ENCODE measurements at regions not wholly inside any gene's neighbourhood (a gene's known extent, or its start where the extent isn't known, plus 50 kb on each side); places are given as distances from the start of the nearest gene placed in this dataset.

DNA sequence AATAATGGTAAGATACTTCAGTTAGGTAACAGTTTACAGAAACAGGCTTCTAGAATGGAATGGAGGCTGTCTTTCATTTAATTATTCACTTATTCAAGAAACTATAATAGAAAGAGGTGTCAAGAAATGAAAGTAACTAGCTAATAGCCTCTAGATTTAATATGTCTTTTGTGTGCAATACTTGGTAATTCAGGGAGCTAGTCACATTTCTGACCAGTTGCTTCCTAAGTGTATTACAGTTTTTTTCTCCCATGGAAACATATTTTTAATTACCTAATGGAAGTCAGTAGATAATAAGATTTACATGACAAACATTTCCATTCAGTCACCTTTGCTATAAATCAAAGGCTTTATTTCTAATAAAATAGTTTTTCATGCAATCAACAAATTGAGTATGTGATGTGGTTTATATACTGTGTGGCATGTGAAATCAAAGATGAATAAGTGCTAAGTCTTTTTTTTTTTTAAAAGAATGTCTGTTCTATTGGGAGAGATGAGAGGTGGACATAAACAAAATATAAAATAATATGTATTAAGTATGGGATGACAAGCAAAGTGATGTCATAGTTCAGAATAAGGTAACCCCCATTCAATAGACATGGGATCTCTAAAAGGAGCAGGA lies 985.7 kb downstream of the SQOR start:
- Histone ChIP-seq H3K4me3 (ENCODE audit: low read length) (no peak overlapping the region), H3K9ac (ENCODE audit: extremely low read depth, low read length, poor library complexity, severe bottlenecking) (no peak overlapping the region), H3K9me3 (ENCODE audit: control insufficient read depth, low read length) (peaks cover 12% of the 10 kb centered on the region), H3K36me3 (ENCODE audit: control insufficient read depth, insufficient read depth, low read length) (no peaks in the 10 kb centered on the region), H3K4me1 (ENCODE audit: control insufficient read depth, insufficient read depth, low read length) (no peaks in the 10 kb centered on the region), H3K27ac (ENCODE audit: low read depth, low read length) (no peak overlapping the region), H3K27me3 (ENCODE audit: control insufficient read depth, insufficient read depth, low read length, poor library complexity, severe bottlenecking) (no peaks in the 10 kb centered on the region)
- Mint-ChIP-seq H3K27ac (no peak overlapping the region), H3K27me3 (ENCODE audit: insufficient read depth) (no peaks in the 10 kb centered on the region), H3K9me3 (peaks cover 13% of the 10 kb centered on the region), H3K36me3 (ENCODE audit: low read depth) (peaks cover under 1% of the 10 kb centered on the region), H3K4me1 (no peaks in the 10 kb centered on the region), H3K4me3 (no peak overlapping the region)
- no peak for DNase-seq
- TF ChIP-seq, protein P1, sequence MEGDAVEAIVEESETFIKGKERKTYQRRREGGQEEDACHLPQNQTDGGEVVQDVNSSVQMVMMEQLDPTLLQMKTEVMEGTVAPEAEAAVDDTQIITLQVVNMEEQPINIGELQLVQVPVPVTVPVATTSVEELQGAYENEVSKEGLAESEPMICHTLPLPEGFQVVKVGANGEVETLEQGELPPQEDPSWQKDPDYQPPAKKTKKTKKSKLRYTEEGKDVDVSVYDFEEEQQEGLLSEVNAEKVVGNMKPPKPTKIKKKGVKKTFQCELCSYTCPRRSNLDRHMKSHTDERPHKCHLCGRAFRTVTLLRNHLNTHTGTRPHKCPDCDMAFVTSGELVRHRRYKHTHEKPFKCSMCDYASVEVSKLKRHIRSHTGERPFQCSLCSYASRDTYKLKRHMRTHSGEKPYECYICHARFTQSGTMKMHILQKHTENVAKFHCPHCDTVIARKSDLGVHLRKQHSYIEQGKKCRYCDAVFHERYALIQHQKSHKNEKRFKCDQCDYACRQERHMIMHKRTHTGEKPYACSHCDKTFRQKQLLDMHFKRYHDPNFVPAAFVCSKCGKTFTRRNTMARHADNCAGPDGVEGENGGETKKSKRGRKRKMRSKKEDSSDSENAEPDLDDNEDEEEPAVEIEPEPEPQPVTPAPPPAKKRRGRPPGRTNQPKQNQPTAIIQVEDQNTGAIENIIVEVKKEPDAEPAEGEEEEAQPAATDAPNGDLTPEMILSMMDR (conservative IDR thresholded peaks at IDR 0.05) = no peak

DNA sequence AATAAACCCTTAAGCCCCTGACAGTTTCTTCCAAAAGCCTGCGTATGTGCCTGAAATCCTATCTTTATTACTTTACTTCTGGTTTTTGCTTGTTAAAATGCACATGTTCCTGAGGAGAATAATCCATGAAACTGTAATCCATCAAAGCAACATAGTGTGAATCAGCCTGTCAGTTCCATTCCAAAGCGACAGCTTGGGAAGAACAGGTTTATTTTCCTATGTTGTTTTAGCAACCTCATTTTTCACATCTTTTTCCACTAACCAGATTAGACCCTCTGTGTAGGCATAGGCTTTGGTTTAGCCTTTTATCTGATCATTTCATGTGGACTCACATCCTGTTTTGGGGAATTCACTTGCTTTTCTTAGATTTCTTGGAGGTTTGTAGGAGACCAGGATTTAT lies 988.0 kb downstream of the SQOR start:
- H3K4me1 ChIP-seq (ENCODE audit: control insufficient read depth, insufficient read depth, low read length) = no peaks in the 10 kb centered on the region
- no peak overlapping the region for H3K9ac ChIP-seq (ENCODE audit: extremely low read depth, low read length, poor library complexity, severe bottlenecking)
- no peak overlapping the region for H3K27ac Mint-ChIP-seq
- H3K27me3 ChIP-seq (ENCODE audit: control insufficient read depth, insufficient read depth, low read length, poor library complexity, severe bottlenecking) = no peaks in the 10 kb centered on the region
- no peak for DNase-seq
- WGBS, 2 experiments (ENCODE audit: insufficient coverage in 1 of 2, insufficient read length in 1 of 2) = 86% methylated on average over 2 of the region's 2 CpGs; no CpG with 5 or more reads in 1 of the 2 experiments
- TF ChIP-seq, protein P1 (conservative IDR thresholded peaks at IDR 0.05) = no peak
- no peaks in the 10 kb centered on the region for H3K36me3 ChIP-seq (ENCODE audit: control insufficient read depth, insufficient read depth, low read length)
- no peaks in the 10 kb centered on the region for H3K4me1 Mint-ChIP-seq
- no peak overlapping the region for H3K4me3 Mint-ChIP-seq
- no peaks in the 10 kb centered on the region for H3K27me3 Mint-ChIP-seq (ENCODE audit: insufficient read depth)
- peaks cover 28% of the 10 kb centered on the region for H3K9me3 ChIP-seq (ENCODE audit: control insufficient read depth, low read length)
- no peak overlapping the region for H3K4me3 ChIP-seq (ENCODE audit: low read length)
- H3K9me3 Mint-ChIP-seq = peaks cover 34% of the 10 kb centered on the region
- H3K36me3 Mint-ChIP-seq (ENCODE audit: low read depth) = peaks cover 7% of the 10 kb centered on the region
- H3K27ac ChIP-seq (ENCODE audit: low read depth, low read length) = no peak overlapping the region

DNA sequence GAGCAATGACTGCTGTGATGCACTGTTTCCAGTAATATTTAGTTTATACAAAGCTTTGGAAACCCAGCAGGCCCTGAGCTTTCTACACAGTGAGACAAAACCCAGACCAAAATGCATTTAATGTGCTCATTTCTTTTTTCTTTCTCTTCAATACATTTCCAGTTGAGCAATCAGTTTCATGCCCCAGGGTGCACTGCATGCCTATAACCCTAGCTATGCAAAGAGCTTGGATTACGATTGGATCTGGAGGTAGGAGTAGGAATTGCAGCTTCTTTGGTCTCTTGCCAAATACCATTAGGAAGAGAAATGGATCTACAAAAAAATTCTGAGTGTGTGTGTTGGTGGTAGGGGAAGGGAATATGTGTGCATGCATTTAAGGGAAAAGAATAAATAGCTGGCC lies 1001.4 kb downstream of the SQOR start:
- TF ChIP-seq, protein P1 (conservative IDR thresholded peaks at IDR 0.05) = peak; percentile 50
- Mint-ChIP-seq H3K27me3 (ENCODE audit: insufficient read depth) (no peaks in the 10 kb centered on the region), H3K36me3 (ENCODE audit: low read depth) (no peaks in the 10 kb centered on the region), H3K9me3 (no peaks in the 10 kb centered on the region), H3K4me3 (no peak overlapping the region), H3K4me1 (no peaks in the 10 kb centered on the region), H3K27ac (no peak overlapping the region)
- H3K4me3 ChIP-seq (ENCODE audit: low read length) = no peak overlapping the region
- H3K9ac ChIP-seq (ENCODE audit: extremely low read depth, low read length, poor library complexity, severe bottlenecking) = no peak overlapping the region
- peak; percentile 46 for DNase-seq
- no peak overlapping the region for H3K27ac ChIP-seq (ENCODE audit: low read depth, low read length)
- no peaks in the 10 kb centered on the region for H3K4me1 ChIP-seq (ENCODE audit: control insufficient read depth, insufficient read depth, low read length)
- 83 to 92% methylated on average over 1 of the region's 1 CpG for WGBS, 2 experiments (ENCODE audit: insufficient coverage in 1 of 2, insufficient read length in 1 of 2)
- H3K36me3 ChIP-seq (ENCODE audit: control insufficient read depth, insufficient read depth, low read length) = no peaks in the 10 kb centered on the region
- no peaks in the 10 kb centered on the region for H3K27me3 ChIP-seq (ENCODE audit: control insufficient read depth, insufficient read depth, low read length, poor library complexity, severe bottlenecking)
- no peaks in the 10 kb centered on the region for H3K9me3 ChIP-seq (ENCODE audit: control insufficient read depth, low read length)
